ENCODE measurements at regions not wholly inside any gene's neighbourhood (a gene's known extent, or its start where the extent isn't known, plus 50 kb on each side); places are given as distances from the start of the nearest gene placed in this dataset.

GRCh38 chr12:24038211-24038997, 88.9 kb upstream of the SOX5 start:
- TF ChIP-seq MXD4 (CRISPR knock-in tag; IDR thresholded peaks at IDR 0.05; ENCODE audit: borderline replicate concordance) = no peak
- TF ChIP-seq ATF3 (CRISPR knock-in tag; conservative IDR thresholded peaks at IDR 0.05) = no peak
- no peak for TF ChIP-seq CTCF (IDR thresholded peaks at IDR 0.05)
- TF ChIP-seq STAT6 (CRISPR knock-in tag; conservative IDR thresholded peaks at IDR 0.05; ENCODE audit: low read depth) = no peak
- TF ChIP-seq NR3C1 (CRISPR knock-in tag; conservative IDR thresholded peaks at IDR 0.05; ENCODE audit: low read depth) = no peak
- TF ChIP-seq ERG (CRISPR knock-in tag; IDR thresholded peaks at IDR 0.05) = no peak
- TF ChIP-seq RELA (CRISPR knock-in tag; IDR thresholded peaks at IDR 0.05; ENCODE audit: borderline replicate concordance) = no peak
- no peak for TF ChIP-seq JUN (CRISPR knock-in tag; IDR thresholded peaks at IDR 0.05)

Measured in WTC11 (cell line).